HFFc6 (cell line): ENCODE measurements at regions not wholly inside any gene's neighbourhood (a gene's known extent, or its start where the extent isn't known, plus 50 kb on each side); places are given as distances from the start of the nearest gene placed in this dataset.
A peak's percentile ranks its signal among the peaks of the same experiment; 100 is the strongest.

Source experiments
- DNase-seq: peaks from one replicate; pipeline ENCODE4 v3.0.0-alpha.2; 2018
- H3K27ac Mint-ChIP-seq: 2 replicates; pipeline ENCODE4 v1.8.0; 2020; ENCODE audit warnings: mild to moderate bottlenecking, mixed read lengths
- H3K27me3 Mint-ChIP-seq: 2 replicates; pipeline ENCODE4 v1.8.0; 2021; ENCODE audit warnings: mild to moderate bottlenecking, moderate library complexity, mixed read lengths; ENCODE audit not compliant: insufficient read depth
- H3K36me3 Mint-ChIP-seq: 2 replicates; pipeline ENCODE4 v1.8.0; 2021; ENCODE audit warnings: low read depth, mixed read lengths
- H3K4me1 Mint-ChIP-seq: 2 replicates; pipeline ENCODE4 v1.8.0; 2020; ENCODE audit warnings: low read depth, mixed read lengths
- H3K4me3 Mint-ChIP-seq: 2 replicates; pipeline ENCODE4 v1.8.0; 2020; ENCODE audit warnings: mild to moderate bottlenecking, moderate library complexity, mixed read lengths
- H3K9me3 Mint-ChIP-seq: 2 replicates; pipeline ENCODE4 v1.8.0; 2020; ENCODE audit warnings: mild to moderate bottlenecking, mixed read lengths
- TF ChIP-seq, protein P1 (sequence below): fragments of 200-600 bp; sonication (generic); IDR thresholded peaks from 2 replicates; pipeline ENCODE4 v1.5.0; 2021; ENCODE audit warnings: antibody characterized with exemption, mild to moderate bottlenecking

DNA sequence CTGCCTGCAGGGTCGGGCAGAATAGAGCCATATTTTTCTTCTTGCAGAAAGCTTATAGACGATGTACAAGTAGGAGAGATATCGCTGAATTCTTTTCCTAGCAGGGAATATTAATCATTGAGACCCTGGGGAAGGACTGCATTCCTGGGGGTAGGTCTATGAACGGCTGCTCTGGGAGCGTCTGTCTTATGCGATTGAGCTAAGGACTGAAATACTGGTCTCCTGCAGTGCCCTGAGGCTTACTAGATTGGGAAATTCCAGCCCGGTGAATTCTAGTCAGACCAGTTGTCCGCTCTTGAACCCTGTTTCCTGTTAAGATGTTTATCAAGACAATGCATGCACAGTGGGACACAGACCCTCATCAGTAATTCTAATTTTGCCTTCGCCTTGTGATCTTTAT, 59.8 kb upstream of the UBAC2 start:
- Mint-ChIP-seq H3K4me3 (no peak overlapping the region), H3K27ac (no peak overlapping the region), H3K27me3 (peaks cover 23% of the 10 kb centered on the region), H3K4me1 (no peaks in the 10 kb centered on the region), H3K36me3 (no peaks in the 10 kb centered on the region), H3K9me3 (peaks cover 8% of the 10 kb centered on the region; the same call in 1 of the 2 replicates)
- TF ChIP-seq, protein P1, sequence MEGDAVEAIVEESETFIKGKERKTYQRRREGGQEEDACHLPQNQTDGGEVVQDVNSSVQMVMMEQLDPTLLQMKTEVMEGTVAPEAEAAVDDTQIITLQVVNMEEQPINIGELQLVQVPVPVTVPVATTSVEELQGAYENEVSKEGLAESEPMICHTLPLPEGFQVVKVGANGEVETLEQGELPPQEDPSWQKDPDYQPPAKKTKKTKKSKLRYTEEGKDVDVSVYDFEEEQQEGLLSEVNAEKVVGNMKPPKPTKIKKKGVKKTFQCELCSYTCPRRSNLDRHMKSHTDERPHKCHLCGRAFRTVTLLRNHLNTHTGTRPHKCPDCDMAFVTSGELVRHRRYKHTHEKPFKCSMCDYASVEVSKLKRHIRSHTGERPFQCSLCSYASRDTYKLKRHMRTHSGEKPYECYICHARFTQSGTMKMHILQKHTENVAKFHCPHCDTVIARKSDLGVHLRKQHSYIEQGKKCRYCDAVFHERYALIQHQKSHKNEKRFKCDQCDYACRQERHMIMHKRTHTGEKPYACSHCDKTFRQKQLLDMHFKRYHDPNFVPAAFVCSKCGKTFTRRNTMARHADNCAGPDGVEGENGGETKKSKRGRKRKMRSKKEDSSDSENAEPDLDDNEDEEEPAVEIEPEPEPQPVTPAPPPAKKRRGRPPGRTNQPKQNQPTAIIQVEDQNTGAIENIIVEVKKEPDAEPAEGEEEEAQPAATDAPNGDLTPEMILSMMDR = no peak
- DNase-seq = no peak

DNA sequence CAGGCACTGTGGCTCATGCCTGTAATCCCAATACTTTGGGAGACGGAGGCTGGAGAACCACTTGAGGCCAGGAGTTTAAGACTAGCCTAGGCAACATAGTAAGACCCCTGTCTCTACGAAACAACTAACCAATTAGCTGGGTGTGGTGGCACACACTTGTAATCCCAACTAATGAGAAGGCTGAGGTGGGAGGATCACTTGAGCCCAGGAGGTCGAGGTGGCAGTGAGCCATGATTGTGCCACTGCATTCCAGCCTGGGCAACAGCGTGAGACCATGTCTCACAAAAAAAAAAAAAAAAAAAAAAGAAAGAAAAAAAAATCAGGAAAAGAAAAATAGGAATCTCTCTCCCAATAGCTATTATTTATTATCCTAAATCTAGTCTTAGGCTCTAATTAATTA, 56.8 kb upstream of the UBAC2 start:
- no peaks in the 10 kb centered on the region for H3K4me1 Mint-ChIP-seq
- TF ChIP-seq, protein P1 = no peak
- no peak for DNase-seq
- no peaks in the 10 kb centered on the region for H3K36me3 Mint-ChIP-seq
- peaks cover 12% of the 10 kb centered on the region for H3K27me3 Mint-ChIP-seq
- H3K4me3 Mint-ChIP-seq = no peak overlapping the region
- H3K27ac Mint-ChIP-seq = no peak overlapping the region
- H3K9me3 Mint-ChIP-seq = peaks cover 8% of the 10 kb centered on the region; the same call in 1 of the 2 replicates

DNA sequence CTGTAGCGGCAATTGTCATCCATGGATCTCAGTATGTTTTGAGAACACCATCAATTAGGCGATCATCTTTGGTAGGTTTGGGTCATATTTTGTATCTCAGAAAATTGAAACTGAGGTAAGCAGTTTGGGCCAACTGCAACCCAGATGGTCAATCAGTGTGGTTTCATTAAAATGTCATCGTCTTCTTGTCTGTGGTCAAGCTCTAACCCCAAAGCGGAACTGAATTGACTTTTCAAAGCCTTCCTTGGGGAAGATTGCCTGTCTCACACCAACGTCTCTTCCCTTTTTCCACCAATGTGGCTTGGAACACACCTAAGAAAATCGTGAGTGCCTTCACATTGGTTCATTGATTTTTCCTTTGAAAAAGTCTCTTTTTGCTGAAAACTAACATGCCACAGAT, 56.3 kb upstream of the UBAC2 start:
- H3K36me3 Mint-ChIP-seq = no peaks in the 10 kb centered on the region
- H3K9me3 Mint-ChIP-seq = peaks cover 8% of the 10 kb centered on the region; the same call in 1 of the 2 replicates
- H3K4me3 Mint-ChIP-seq = no peak overlapping the region
- DNase-seq = no peak
- no peak overlapping the region for H3K27ac Mint-ChIP-seq
- TF ChIP-seq, protein P1 = no peak
- peaks cover 12% of the 10 kb centered on the region for H3K27me3 Mint-ChIP-seq
- 0 out of 2 replicates have a peak, but pooled peaks cover 2% of the 10 kb centered on the region for H3K4me1 Mint-ChIP-seq

DNA sequence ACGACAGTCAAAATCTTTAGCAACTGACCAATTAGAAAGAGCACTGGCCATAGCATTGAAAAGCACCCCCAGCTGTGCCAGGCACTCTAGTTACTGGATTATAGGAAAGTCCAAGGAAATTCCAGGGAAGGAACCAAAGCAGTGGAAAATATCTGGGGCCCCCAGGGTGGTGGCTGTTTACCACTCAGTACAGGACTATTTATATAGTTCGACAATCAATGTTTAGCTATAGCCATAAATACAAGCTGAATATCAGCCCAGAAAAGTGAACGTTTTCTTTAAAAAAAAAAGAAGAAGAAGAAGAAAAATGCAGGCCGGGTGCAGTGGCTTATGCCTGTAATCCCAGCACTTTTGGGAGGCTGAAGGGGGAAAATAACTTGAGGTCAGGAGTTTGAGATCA, 55.2 kb upstream of the UBAC2 start:
- no peak overlapping the region for H3K4me3 Mint-ChIP-seq
- peaks cover 9% of the 10 kb centered on the region for H3K4me1 Mint-ChIP-seq
- peaks cover 12% of the 10 kb centered on the region for H3K27me3 Mint-ChIP-seq
- H3K9me3 Mint-ChIP-seq = peaks cover 8% of the 10 kb centered on the region; the same call in 1 of the 2 replicates
- no peak for DNase-seq
- no peak overlapping the region for H3K27ac Mint-ChIP-seq
- TF ChIP-seq, protein P1 = no peak
- no peaks in the 10 kb centered on the region for H3K36me3 Mint-ChIP-seq

DNA sequence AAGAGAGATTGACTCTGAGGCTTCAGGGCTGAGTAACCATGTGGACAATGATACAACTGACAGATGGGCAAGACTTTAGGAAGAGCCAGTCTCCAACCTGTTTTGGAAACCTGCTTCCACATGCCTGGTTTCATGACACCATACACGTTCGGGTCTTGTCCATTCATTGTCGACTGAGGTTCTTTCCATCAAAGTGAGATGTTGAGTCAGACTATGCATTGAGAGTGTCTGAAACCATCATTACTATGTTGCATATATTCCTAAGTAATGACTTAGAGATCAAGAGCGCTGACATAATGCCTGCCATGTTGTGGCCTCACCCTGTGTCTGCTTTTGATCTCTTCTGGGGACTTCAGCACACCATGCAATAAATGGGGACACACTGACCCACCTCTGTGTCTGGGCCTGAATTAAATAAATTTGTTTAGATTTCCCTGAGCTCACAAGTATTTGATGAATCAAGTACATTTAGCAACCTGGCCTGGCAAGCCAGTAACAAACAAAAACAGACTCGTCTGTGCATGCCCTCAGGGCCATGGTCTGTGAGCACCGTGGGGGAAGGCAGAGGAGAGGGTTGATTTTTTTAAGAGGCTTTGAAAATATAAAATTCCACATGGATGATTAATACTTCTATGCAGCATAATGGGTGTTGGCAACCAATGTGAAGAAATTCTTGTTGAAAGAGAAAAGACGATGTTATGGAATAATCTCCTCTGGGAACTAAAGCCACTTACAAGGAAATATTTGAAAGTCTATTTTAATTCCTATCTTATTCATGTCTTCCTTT, 49.9 kb upstream of the UBAC2 start:
- Mint-ChIP-seq H3K27ac (peak overlapping the region; percentile 80), H3K4me3 (peak overlapping the region; percentile 60)

More for the DNA sequence above, 49.9 kb upstream of the UBAC2 start:
- DNase-seq = peak; percentile 89
- Mint-ChIP-seq H3K27me3 (no peaks in the 10 kb centered on the region; the same call in none of the 2 replicates), H3K9me3 (no peaks in the 10 kb centered on the region), H3K36me3 (no peaks in the 10 kb centered on the region), H3K4me1 (peaks cover 39% of the 10 kb centered on the region)
- TF ChIP-seq, protein P1 = no peak
